ENCODE measurements at regions not wholly inside any gene's neighbourhood (a gene's known extent, or its start where the extent isn't known, plus 50 kb on each side); places are given as distances from the start of the nearest gene placed in this dataset.

GRCh38 chr6:105926318-105926717 lies 159.8 kb upstream of the PRDM1 start:
- DNase-seq (ENCODE audit: insufficient read length, low spot score) (no peak), FAIRE-seq (no peak)
- no peak for TF ChIP-seq POLR2A (IDR thresholded peaks at IDR 0.05; ENCODE audit: low read depth, low read length)
- no peak for TF ChIP-seq PAX5 (IDR thresholded peaks at IDR 0.05; ENCODE audit: insufficient read depth, low read length, severe bottlenecking)
- TF ChIP-seq POU2F2 (IDR thresholded peaks at IDR 0.05; ENCODE audit: low read depth, low read length) = no peak
- TF ChIP-seq TAF1 (IDR thresholded peaks at IDR 0.05; ENCODE audit: low read depth, low read length) = no peak
- TF ChIP-seq POLR2AphosphoS5 (IDR thresholded peaks at IDR 0.05; ENCODE audit: low read depth, low read length) = no peak
- no peak for TF ChIP-seq SPI1 (IDR thresholded peaks at IDR 0.05; ENCODE audit: low read depth, low read length)

GRCh38 chr6:105925706-105926105 lies 160.4 kb upstream of the PRDM1 start:
- DNase-seq (ENCODE audit: insufficient read length, low spot score) (no peak), FAIRE-seq (no peak)
- TF ChIP-seq POLR2A (IDR thresholded peaks at IDR 0.05; ENCODE audit: low read depth, low read length) = no peak
- no peak for TF ChIP-seq TAF1 (IDR thresholded peaks at IDR 0.05; ENCODE audit: low read depth, low read length)
- TF ChIP-seq POU2F2 (IDR thresholded peaks at IDR 0.05; ENCODE audit: low read depth, low read length) = no peak
- no peak for TF ChIP-seq PAX5 (IDR thresholded peaks at IDR 0.05; ENCODE audit: insufficient read depth, low read length, severe bottlenecking)
- no peak for TF ChIP-seq SPI1 (IDR thresholded peaks at IDR 0.05; ENCODE audit: low read depth, low read length)

GRCh38 chr6:105921781-105922180 lies 164.4 kb upstream of the PRDM1 start:
- DNase-seq (ENCODE audit: insufficient read length, low spot score) (no peak), FAIRE-seq (no peak)
- TF ChIP-seq POLR2A (IDR thresholded peaks at IDR 0.05; ENCODE audit: low read depth, low read length) (no peak), SPI1 (IDR thresholded peaks at IDR 0.05; ENCODE audit: low read depth, low read length) (no peak), POLR2AphosphoS5 (IDR thresholded peaks at IDR 0.05; ENCODE audit: low read depth, low read length) (no peak), TAF1 (IDR thresholded peaks at IDR 0.05; ENCODE audit: low read depth, low read length) (no peak), PAX5 (IDR thresholded peaks at IDR 0.05; ENCODE audit: insufficient read depth, low read length, severe bottlenecking) (no peak), POU2F2 (IDR thresholded peaks at IDR 0.05; ENCODE audit: low read depth, low read length) (no peak)

GRCh38 chr6:105920071-105920470 lies 166.1 kb upstream of the PRDM1 start:
- TF ChIP-seq PAX5 (IDR thresholded peaks at IDR 0.05; ENCODE audit: insufficient read depth, low read length, severe bottlenecking) = no peak
- no peak for TF ChIP-seq TAF1 (IDR thresholded peaks at IDR 0.05; ENCODE audit: low read depth, low read length)
- no peak for TF ChIP-seq POU2F2 (IDR thresholded peaks at IDR 0.05; ENCODE audit: low read depth, low read length)
- no peak for TF ChIP-seq SPI1 (IDR thresholded peaks at IDR 0.05; ENCODE audit: low read depth, low read length)
- no peak for TF ChIP-seq POLR2AphosphoS5 (IDR thresholded peaks at IDR 0.05; ENCODE audit: low read depth, low read length)
- no peak for TF ChIP-seq POLR2A (IDR thresholded peaks at IDR 0.05; ENCODE audit: low read depth, low read length)
- DNase-seq (ENCODE audit: insufficient read length, low spot score) (no peak), FAIRE-seq (no peak)

- DNase-seq (ENCODE audit: insufficient read length, low spot score) = no peak
- TF ChIP-seq POLR2A (IDR thresholded peaks at IDR 0.05; ENCODE audit: low read depth, low read length) (no peak), PAX5 (IDR thresholded peaks at IDR 0.05; ENCODE audit: insufficient read depth, low read length, severe bottlenecking) (no peak), SPI1 (IDR thresholded peaks at IDR 0.05; ENCODE audit: low read depth, low read length) (no peak), POU2F2 (IDR thresholded peaks at IDR 0.05; ENCODE audit: low read depth, low read length) (no peak), TAF1 (IDR thresholded peaks at IDR 0.05; ENCODE audit: low read depth, low read length) (no peak), POLR2AphosphoS5 (IDR thresholded peaks at IDR 0.05; ENCODE audit: low read depth, low read length) (no peak)
- no peak for FAIRE-seq
Measured at GRCh38 chr6:105917038-105917695, 169.0 kb upstream of the PRDM1 start.

- no peak for TF ChIP-seq PAX5 (IDR thresholded peaks at IDR 0.05; ENCODE audit: insufficient read depth, low read length, severe bottlenecking)
- TF ChIP-seq POU2F2 (IDR thresholded peaks at IDR 0.05; ENCODE audit: low read depth, low read length) = no peak
- no peak for TF ChIP-seq TAF1 (IDR thresholded peaks at IDR 0.05; ENCODE audit: low read depth, low read length)
- TF ChIP-seq POLR2AphosphoS5 (IDR thresholded peaks at IDR 0.05; ENCODE audit: low read depth, low read length) = no peak
- TF ChIP-seq POLR2A (IDR thresholded peaks at IDR 0.05; ENCODE audit: low read depth, low read length) = no peak
- TF ChIP-seq SPI1 (IDR thresholded peaks at IDR 0.05; ENCODE audit: low read depth, low read length) = no peak
- DNase-seq (ENCODE audit: insufficient read length, low spot score) (no peak), FAIRE-seq (no peak)
Measured at GRCh38 chr6:105911106-105911629, 175.0 kb upstream of the PRDM1 start.

GRCh38 chr6:105909106-105909505 lies 177.0 kb upstream of the PRDM1 start:
- FAIRE-seq = no peak
- no peak for DNase-seq (ENCODE audit: insufficient read length, low spot score)
- TF ChIP-seq POU2F2 (IDR thresholded peaks at IDR 0.05; ENCODE audit: low read depth, low read length) = no peak
- no peak for TF ChIP-seq POLR2A (IDR thresholded peaks at IDR 0.05; ENCODE audit: low read depth, low read length)
- no peak for TF ChIP-seq TAF1 (IDR thresholded peaks at IDR 0.05; ENCODE audit: low read depth, low read length)
- TF ChIP-seq SPI1 (IDR thresholded peaks at IDR 0.05; ENCODE audit: low read depth, low read length) = no peak
- no peak for TF ChIP-seq POLR2AphosphoS5 (IDR thresholded peaks at IDR 0.05; ENCODE audit: low read depth, low read length)
- TF ChIP-seq PAX5 (IDR thresholded peaks at IDR 0.05; ENCODE audit: insufficient read depth, low read length, severe bottlenecking) = no peak

- FAIRE-seq (no peak), DNase-seq (ENCODE audit: insufficient read length, low spot score) (no peak)
- TF ChIP-seq PAX5 (IDR thresholded peaks at IDR 0.05; ENCODE audit: insufficient read depth, low read length, severe bottlenecking) = no peak
- no peak for TF ChIP-seq POU2F2 (IDR thresholded peaks at IDR 0.05; ENCODE audit: low read depth, low read length)
- TF ChIP-seq POLR2AphosphoS5 (IDR thresholded peaks at IDR 0.05; ENCODE audit: low read depth, low read length) = no peak
- no peak for TF ChIP-seq POLR2A (IDR thresholded peaks at IDR 0.05; ENCODE audit: low read depth, low read length)
Measured at GRCh38 chr6:105907991-105908390, 178.1 kb upstream of the PRDM1 start.

GRCh38 chr6:105907301-105907700 lies 178.8 kb upstream of the PRDM1 start:
- FAIRE-seq = no peak
- TF ChIP-seq SPI1 (IDR thresholded peaks at IDR 0.05; ENCODE audit: low read depth, low read length) (no peak), TAF1 (IDR thresholded peaks at IDR 0.05; ENCODE audit: low read depth, low read length) (no peak), POLR2A (IDR thresholded peaks at IDR 0.05; ENCODE audit: low read depth, low read length) (no peak)
- DNase-seq (ENCODE audit: insufficient read length, low spot score) = no peak

All from GM12891 (cell line).